ENCODE measurements at regions not wholly inside any gene's neighbourhood (a gene's known extent, or its start where the extent isn't known, plus 50 kb on each side); places are given as distances from the start of the nearest gene placed in this dataset.

- H3K9me3 ChIP-seq (ENCODE audit: insufficient read depth, low read length) = peaks cover 6% of the 10 kb centered on the region; the same call in 1 of the 2 replicates
- H3K4me1 ChIP-seq (ENCODE audit: insufficient read depth, insufficient read length) = no peaks in the 10 kb centered on the region
- no peak for DNase-seq (ENCODE audit: low read depth, low spot score)
- H3K9ac ChIP-seq (ENCODE audit: insufficient read length, low read depth) = no peak overlapping the region
- TF ChIP-seq ZNF274 (IDR thresholded peaks at IDR 0.05; ENCODE audit: low read depth, low read length) (no peak), YY1 (IDR thresholded peaks at IDR 0.05; ENCODE audit: insufficient read depth, insufficient read length) (no peak), SUZ12 (IDR thresholded peaks at IDR 0.05; ENCODE audit: extremely low read depth, insufficient read depth, insufficient read length) (no peak)
- H3K4me3 ChIP-seq (ENCODE audit: insufficient read length, low read depth) = no peak overlapping the region
- no peaks in the 10 kb centered on the region for H3K27me3 ChIP-seq (ENCODE audit: insufficient read depth, insufficient read length)
- H3K36me3 ChIP-seq (ENCODE audit: insufficient read depth, insufficient read length, low read length) = no peaks in the 10 kb centered on the region
Observed at GRCh38 chr10:124294811-124295770, 123.6 kb downstream of the OAT start.

- DNase-seq (ENCODE audit: low read depth, low spot score) = no peak
- Histone ChIP-seq H3K4me1 (ENCODE audit: insufficient read depth, insufficient read length) (peaks cover 5% of the 10 kb centered on the region), H3K36me3 (ENCODE audit: insufficient read depth, insufficient read length, low read length) (no peaks in the 10 kb centered on the region), H3K4me3 (ENCODE audit: insufficient read length, low read depth) (no peak overlapping the region), H3K27me3 (ENCODE audit: insufficient read depth, insufficient read length) (no peaks in the 10 kb centered on the region), H3K9ac (ENCODE audit: insufficient read length, low read depth) (no peak overlapping the region), H3K9me3 (ENCODE audit: insufficient read depth, low read length) (no peaks in the 10 kb centered on the region)
- TF ChIP-seq SUZ12 (IDR thresholded peaks at IDR 0.05; ENCODE audit: extremely low read depth, insufficient read depth, insufficient read length) (no peak), YY1 (IDR thresholded peaks at IDR 0.05; ENCODE audit: insufficient read depth, insufficient read length) (no peak), ZNF274 (IDR thresholded peaks at IDR 0.05; ENCODE audit: low read depth, low read length) (no peak)
Observed at GRCh38 chr10:124293616-124294449, 124.9 kb downstream of the OAT start.

GRCh38 chr10:124292911-124293615, 125.7 kb downstream of the OAT start:
- TF ChIP-seq ZNF274 (IDR thresholded peaks at IDR 0.05; ENCODE audit: low read depth, low read length) = no peak
- no peak for TF ChIP-seq SUZ12 (IDR thresholded peaks at IDR 0.05; ENCODE audit: extremely low read depth, insufficient read depth, insufficient read length)
- no peak for TF ChIP-seq YY1 (IDR thresholded peaks at IDR 0.05; ENCODE audit: insufficient read depth, insufficient read length)
- H3K4me3 ChIP-seq (ENCODE audit: insufficient read length, low read depth) = no peak overlapping the region
- H3K4me1 ChIP-seq (ENCODE audit: insufficient read depth, insufficient read length) = peaks cover 5% of the 10 kb centered on the region
- H3K9me3 ChIP-seq (ENCODE audit: insufficient read depth, low read length) = no peaks in the 10 kb centered on the region
- no peak overlapping the region for H3K9ac ChIP-seq (ENCODE audit: insufficient read length, low read depth)
- H3K36me3 ChIP-seq (ENCODE audit: insufficient read depth, insufficient read length, low read length) = no peaks in the 10 kb centered on the region
- H3K27me3 ChIP-seq (ENCODE audit: insufficient read depth, insufficient read length) = no peaks in the 10 kb centered on the region
- no peak for DNase-seq (ENCODE audit: low read depth, low spot score)

GRCh38 chr10:124291001-124291701, 127.6 kb downstream of the OAT start:
- Histone ChIP-seq H3K27me3 (ENCODE audit: insufficient read depth, insufficient read length) (no peaks in the 10 kb centered on the region), H3K4me3 (ENCODE audit: insufficient read length, low read depth) (no peak overlapping the region), H3K36me3 (ENCODE audit: insufficient read depth, insufficient read length, low read length) (no peaks in the 10 kb centered on the region), H3K4me1 (ENCODE audit: insufficient read depth, insufficient read length) (peaks cover 5% of the 10 kb centered on the region), H3K9ac (ENCODE audit: insufficient read length, low read depth) (no peak overlapping the region), H3K9me3 (ENCODE audit: insufficient read depth, low read length) (no peaks in the 10 kb centered on the region)
- TF ChIP-seq ZNF274 (IDR thresholded peaks at IDR 0.05; ENCODE audit: low read depth, low read length) = no peak
- TF ChIP-seq YY1 (IDR thresholded peaks at IDR 0.05; ENCODE audit: insufficient read depth, insufficient read length) = no peak
- no peak for TF ChIP-seq SUZ12 (IDR thresholded peaks at IDR 0.05; ENCODE audit: extremely low read depth, insufficient read depth, insufficient read length)
- no peak for DNase-seq (ENCODE audit: low read depth, low spot score)

GRCh38 chr10:124289851-124290795, 128.6 kb downstream of the OAT start:
- H3K4me1 ChIP-seq (ENCODE audit: insufficient read depth, insufficient read length) = peaks cover 5% of the 10 kb centered on the region
- no peak overlapping the region for H3K4me3 ChIP-seq (ENCODE audit: insufficient read length, low read depth)
- no peaks in the 10 kb centered on the region for H3K27me3 ChIP-seq (ENCODE audit: insufficient read depth, insufficient read length)
- DNase-seq (ENCODE audit: low read depth, low spot score) = no peak
- no peaks in the 10 kb centered on the region for H3K9me3 ChIP-seq (ENCODE audit: insufficient read depth, low read length)
- H3K36me3 ChIP-seq (ENCODE audit: insufficient read depth, insufficient read length, low read length) = no peaks in the 10 kb centered on the region
- H3K9ac ChIP-seq (ENCODE audit: insufficient read length, low read depth) = no peak overlapping the region
- TF ChIP-seq SUZ12 (IDR thresholded peaks at IDR 0.05; ENCODE audit: extremely low read depth, insufficient read depth, insufficient read length) (no peak), YY1 (IDR thresholded peaks at IDR 0.05; ENCODE audit: insufficient read depth, insufficient read length) (no peak), ZNF274 (IDR thresholded peaks at IDR 0.05; ENCODE audit: low read depth, low read length) (no peak)

All from NT2/D1 (cell line).